ENCODE measurements at regions not wholly inside any gene's neighbourhood (a gene's known extent, or its start where the extent isn't known, plus 50 kb on each side); places are given as distances from the start of the nearest gene placed in this dataset.

DNA sequence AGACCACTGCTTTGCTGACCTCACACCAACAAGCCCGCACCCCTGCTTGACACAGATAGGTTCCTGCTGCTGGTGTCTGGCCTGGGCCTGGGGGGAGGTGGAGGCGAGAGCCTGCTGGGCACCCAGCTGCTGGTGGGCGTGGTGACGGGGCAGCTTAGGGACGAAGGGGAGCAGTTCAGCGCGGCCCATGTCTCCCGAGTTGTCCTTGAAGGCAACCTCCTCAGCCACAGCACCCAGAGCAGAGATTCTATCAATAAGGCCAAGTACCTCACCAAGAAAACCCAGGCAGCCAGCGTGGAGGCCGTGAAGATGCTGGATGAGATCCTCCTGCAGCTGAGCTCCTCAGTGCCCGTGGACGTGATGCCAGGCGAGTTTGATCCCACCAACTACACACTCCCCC, 313.3 kb downstream of the NR2F1-AS1 start:
- no peak overlapping the region for H3K4me3 ChIP-seq (ENCODE audit: low read depth, low read length)
- TF ChIP-seq MYC (IDR thresholded peaks at IDR 0.05; ENCODE audit: low read depth, low read length): no peak
- TF ChIP-seq, protein P1, sequence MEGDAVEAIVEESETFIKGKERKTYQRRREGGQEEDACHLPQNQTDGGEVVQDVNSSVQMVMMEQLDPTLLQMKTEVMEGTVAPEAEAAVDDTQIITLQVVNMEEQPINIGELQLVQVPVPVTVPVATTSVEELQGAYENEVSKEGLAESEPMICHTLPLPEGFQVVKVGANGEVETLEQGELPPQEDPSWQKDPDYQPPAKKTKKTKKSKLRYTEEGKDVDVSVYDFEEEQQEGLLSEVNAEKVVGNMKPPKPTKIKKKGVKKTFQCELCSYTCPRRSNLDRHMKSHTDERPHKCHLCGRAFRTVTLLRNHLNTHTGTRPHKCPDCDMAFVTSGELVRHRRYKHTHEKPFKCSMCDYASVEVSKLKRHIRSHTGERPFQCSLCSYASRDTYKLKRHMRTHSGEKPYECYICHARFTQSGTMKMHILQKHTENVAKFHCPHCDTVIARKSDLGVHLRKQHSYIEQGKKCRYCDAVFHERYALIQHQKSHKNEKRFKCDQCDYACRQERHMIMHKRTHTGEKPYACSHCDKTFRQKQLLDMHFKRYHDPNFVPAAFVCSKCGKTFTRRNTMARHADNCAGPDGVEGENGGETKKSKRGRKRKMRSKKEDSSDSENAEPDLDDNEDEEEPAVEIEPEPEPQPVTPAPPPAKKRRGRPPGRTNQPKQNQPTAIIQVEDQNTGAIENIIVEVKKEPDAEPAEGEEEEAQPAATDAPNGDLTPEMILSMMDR (IDR thresholded peaks at IDR 0.05; ENCODE audit: low read depth, low read length): no peak
- no peak for DNase-seq (ENCODE audit: low read depth)

DNA sequence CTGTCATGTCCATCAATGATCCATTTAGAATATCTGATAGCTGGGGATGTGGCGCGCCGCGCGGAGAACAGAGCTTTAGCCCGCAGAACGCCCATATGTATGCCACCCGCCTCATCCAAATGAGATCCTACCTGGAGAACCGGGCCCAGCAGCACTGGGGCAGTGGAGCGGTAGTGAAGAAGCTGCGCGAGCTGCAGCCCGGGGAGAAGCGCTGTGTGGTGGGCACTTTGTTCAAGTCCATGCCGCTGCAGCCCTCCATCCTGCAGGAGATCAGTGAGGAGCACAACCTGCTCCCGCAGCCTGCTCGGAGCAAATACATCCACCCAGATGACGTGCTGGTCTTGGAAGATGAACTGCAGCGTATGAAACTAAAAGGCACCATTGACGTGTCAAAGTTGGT, 313.7 kb downstream of the NR2F1-AS1 start:
- H3K4me3 ChIP-seq (ENCODE audit: low read depth, low read length): no peak overlapping the region
- no peak for DNase-seq (ENCODE audit: low read depth)
- TF ChIP-seq, protein P2, sequence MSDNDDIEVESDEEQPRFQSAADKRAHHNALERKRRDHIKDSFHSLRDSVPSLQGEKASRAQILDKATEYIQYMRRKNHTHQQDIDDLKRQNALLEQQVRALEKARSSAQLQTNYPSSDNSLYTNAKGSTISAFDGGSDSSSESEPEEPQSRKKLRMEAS (IDR thresholded peaks at IDR 0.05; ENCODE audit: low read depth, low read length): no peak
- TF ChIP-seq MYC (IDR thresholded peaks at IDR 0.05; ENCODE audit: low read depth, low read length) (no peak), POLR2A (IDR thresholded peaks at IDR 0.05; ENCODE audit: extremely low read depth, insufficient read length) (no peak)

DNA sequence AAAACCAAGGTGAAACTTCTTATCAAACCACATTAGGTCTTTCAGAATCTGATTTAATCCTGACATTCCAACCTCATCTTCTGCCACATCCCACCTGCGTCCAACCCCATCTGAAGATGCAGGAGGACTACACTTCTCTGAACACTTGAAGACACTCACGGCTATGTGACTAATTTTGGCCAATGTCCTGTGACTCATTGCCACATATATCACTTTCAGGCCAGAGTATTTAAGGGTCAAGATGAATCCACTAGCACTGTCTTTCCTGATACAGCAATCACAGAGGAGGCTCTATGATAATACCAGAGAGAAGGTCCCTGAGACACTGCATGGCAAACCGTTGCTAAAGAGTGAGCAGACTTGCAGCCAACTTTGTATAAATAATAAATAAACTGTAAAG, 323.4 kb downstream of the NR2F1-AS1 start:
- no peak for DNase-seq (ENCODE audit: low read depth)
- TF ChIP-seq, protein P2 (IDR thresholded peaks at IDR 0.05; ENCODE audit: low read depth, low read length): no peak
- no peak for TF ChIP-seq POLR2A (IDR thresholded peaks at IDR 0.05; ENCODE audit: extremely low read depth, insufficient read length)
- TF ChIP-seq, protein P1 (IDR thresholded peaks at IDR 0.05; ENCODE audit: low read depth, low read length): no peak
- no peak for TF ChIP-seq MYC (IDR thresholded peaks at IDR 0.05; ENCODE audit: low read depth, low read length)
- H3K4me3 ChIP-seq (ENCODE audit: low read depth, low read length): no peak overlapping the region

DNA sequence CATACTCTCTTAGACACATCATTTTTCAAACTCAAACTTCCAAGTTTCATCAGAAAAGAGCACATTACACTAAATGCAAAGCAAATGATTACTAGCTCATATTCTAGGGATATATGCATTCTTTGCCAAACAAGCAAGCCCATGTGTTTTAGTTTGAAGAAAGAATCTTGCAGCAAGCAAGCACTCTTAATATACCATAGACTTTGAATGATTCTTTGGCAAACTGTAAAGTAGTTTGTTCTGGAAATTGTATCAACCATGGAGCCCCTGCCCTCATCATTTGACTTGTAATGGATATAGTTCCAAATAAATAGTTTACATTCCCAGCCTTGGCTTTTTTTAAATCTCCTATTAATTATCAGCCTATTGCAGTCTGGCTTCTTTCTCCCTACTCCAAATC, 325.2 kb downstream of the NR2F1-AS1 start:
- no peak for DNase-seq (ENCODE audit: low read depth)
- TF ChIP-seq, protein P1 (IDR thresholded peaks at IDR 0.05; ENCODE audit: low read depth, low read length): no peak
- TF ChIP-seq POLR2A (IDR thresholded peaks at IDR 0.05; ENCODE audit: extremely low read depth, insufficient read length): no peak
- no peak for TF ChIP-seq MYC (IDR thresholded peaks at IDR 0.05; ENCODE audit: low read depth, low read length)
- TF ChIP-seq, protein P2 (IDR thresholded peaks at IDR 0.05; ENCODE audit: low read depth, low read length): no peak
- H3K4me3 ChIP-seq (ENCODE audit: low read depth, low read length): no peak overlapping the region

DNA sequence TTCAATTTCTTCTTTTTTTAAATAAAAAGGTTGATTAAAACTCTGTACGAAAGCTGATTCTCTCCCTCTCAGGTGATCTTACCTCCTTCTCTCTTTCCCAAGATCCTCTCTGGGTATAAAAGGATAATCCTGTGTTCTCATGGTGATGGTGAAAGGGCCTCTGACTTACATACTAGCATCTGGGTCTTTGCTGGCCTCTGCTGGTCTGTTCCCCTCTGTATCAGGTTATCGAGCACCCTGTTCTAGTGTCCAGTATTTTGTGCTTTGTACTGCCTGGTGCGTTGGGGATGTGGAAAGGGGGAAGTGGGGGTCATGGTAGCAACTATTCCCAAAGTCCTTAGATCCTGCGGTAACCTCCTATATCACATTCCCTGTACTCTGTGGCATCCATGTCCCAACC, 328.9 kb downstream of the NR2F1-AS1 start:
- no peak for TF ChIP-seq POLR2A (IDR thresholded peaks at IDR 0.05; ENCODE audit: extremely low read depth, insufficient read length)
- TF ChIP-seq, protein P2 (IDR thresholded peaks at IDR 0.05; ENCODE audit: low read depth, low read length): no peak
- TF ChIP-seq, protein P1 (IDR thresholded peaks at IDR 0.05; ENCODE audit: low read depth, low read length): no peak
- no peak for TF ChIP-seq MYC (IDR thresholded peaks at IDR 0.05; ENCODE audit: low read depth, low read length)
- DNase-seq (ENCODE audit: low read depth): no peak

DNA sequence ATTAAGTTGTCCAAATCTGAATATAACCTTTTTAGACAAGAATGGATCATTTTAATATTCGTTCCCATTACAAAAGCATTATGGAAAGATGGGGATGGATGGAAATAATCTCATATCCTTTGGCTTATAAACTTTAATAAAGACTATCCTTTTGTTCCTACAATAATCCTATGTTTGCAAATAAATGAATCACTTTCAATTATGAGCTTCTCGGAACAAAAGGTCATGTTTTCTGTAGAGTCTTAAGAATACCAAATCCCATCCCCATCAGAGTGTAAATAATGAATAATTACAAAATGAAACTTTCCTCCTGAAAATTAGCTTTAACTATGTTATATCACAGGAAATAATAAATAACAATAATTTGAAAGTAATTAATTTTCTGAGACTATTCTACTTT, 329.7 kb downstream of the NR2F1-AS1 start:
- DNase-seq (ENCODE audit: low read depth): no peak
- H3K4me3 ChIP-seq (ENCODE audit: low read depth, low read length): no peak overlapping the region
- no peak for TF ChIP-seq POLR2A (IDR thresholded peaks at IDR 0.05; ENCODE audit: extremely low read depth, insufficient read length)
- TF ChIP-seq, protein P1 (IDR thresholded peaks at IDR 0.05; ENCODE audit: low read depth, low read length): no peak
- TF ChIP-seq, protein P2 (IDR thresholded peaks at IDR 0.05; ENCODE audit: low read depth, low read length): no peak

More for the DNA sequence above, 328.9 kb downstream of the NR2F1-AS1 start:
- H3K4me3 ChIP-seq (ENCODE audit: low read depth, low read length): no peak overlapping the region

Data from NB4 (cell line).